ENCODE measurements at regions not wholly inside any gene's neighbourhood (a gene's known extent, or its start where the extent isn't known, plus 50 kb on each side); places are given as distances from the start of the nearest gene placed in this dataset.

- no peaks in the 10 kb centered on the region for H4K20me1 ChIP-seq (ENCODE audit: insufficient read depth, low read length)
- ATAC-seq (ENCODE audit: low read depth) (no peak), DNase-seq (no peak)
- no peaks in the 10 kb centered on the region for H3K36me3 ChIP-seq (ENCODE audit: control insufficient read depth, insufficient read depth, low read length)
- WGBS, 2 experiments (ENCODE audit: extremely low coverage in 2 of 2, insufficient read length in 1 of 2): 69% methylated on average over 2 of the region's 2 CpGs; no CpG with 5 or more reads in 1 of the 2 experiments
- no peak overlapping the region for H2BK20ac ChIP-seq (ENCODE audit: low read depth, low read length)
- no TSS peak for BruUV-seq (replicated peaks)
- intact Hi-C loops (cut with micrococcal nuclease) (no loop called here), in situ Hi-C loops (cut with MboI; ENCODE audit: low sequenced_read_pairs) (no loop called here), dilution Hi-C loops (cut with HindIII; ENCODE audit: low sequenced_read_pairs, unreplicated experiment) (no loop called here)
- H3K9me1 ChIP-seq (ENCODE audit: insufficient read depth, low read length): no peaks in the 10 kb centered on the region
- no peaks in the 10 kb centered on the region for H3K4me1 ChIP-seq (ENCODE audit: control insufficient read depth, insufficient read depth, low read length)
- H4K5ac ChIP-seq (ENCODE audit: low read depth, low read length): no peak overlapping the region
- H2AK5ac ChIP-seq (ENCODE audit: low read depth, low read length): no peak overlapping the region
- H3K4ac ChIP-seq (ENCODE audit: low read depth, low read length): no peak overlapping the region
- 0 out of 2 replicates have a peak, but pooled peaks cover 2% of the 10 kb centered on the region for H3K9me3 ChIP-seq (ENCODE audit: control insufficient read depth, insufficient read depth, low read length)
- H3K56ac ChIP-seq (ENCODE audit: extremely low read depth, insufficient read depth, low read length): no peak overlapping the region
- ChIA-PET CTCF (no interaction called here), POLR2A (ENCODE audit: unreplicated experiment) (no interaction called here)
- H4K91ac ChIP-seq (ENCODE audit: insufficient read depth, low read depth, low read length): no peak overlapping the region
- no peak overlapping the region for H4K8ac ChIP-seq (ENCODE audit: low read depth in 2 of 2, low read length in 2 of 2)
- no peak overlapping the region for H2BK120ac ChIP-seq (ENCODE audit: low read depth, low read length)
- no peaks in the 10 kb centered on the region for H3K79me1 ChIP-seq (ENCODE audit: low read depth in 1 of 2, low read length in 2 of 2)
- H2AFZ ChIP-seq (replicated peaks; ENCODE audit: low read length, poor library complexity): no peak overlapping the region
- no peak overlapping the region for H3K4me2 ChIP-seq (ENCODE audit: low read depth, low read length)
- H3K4me3 ChIP-seq (ENCODE audit: insufficient read depth, low read depth, low read length): no peak overlapping the region
- no peak overlapping the region for H2BK15ac ChIP-seq (ENCODE audit: low read depth, low read length)
- no peak overlapping the region for H3K9ac ChIP-seq (ENCODE audit: low read depth, low read length)
- no peak overlapping the region for H3K14ac ChIP-seq (replicated peaks; ENCODE audit: low read depth, low read length)
- no peak overlapping the region for H3K27ac ChIP-seq (ENCODE audit: insufficient read depth, low read length)
- H3K27me3 ChIP-seq (ENCODE audit: control insufficient read depth, insufficient read depth, low read length): no peaks in the 10 kb centered on the region
- H3K18ac ChIP-seq (ENCODE audit: low read depth, low read length): no peak overlapping the region
- no peak overlapping the region for H2AK9ac ChIP-seq (replicated peaks; ENCODE audit: low read depth, low read length, poor library complexity)
- TF ChIP-seq RAD21 (IDR thresholded peaks at IDR 0.05; ENCODE audit: low read length): no peak
- TF ChIP-seq BHLHE40 (IDR thresholded peaks at IDR 0.05; ENCODE audit: low read depth, low read length): no peak
- no peak for TF ChIP-seq CTCF (conservative IDR thresholded peaks at IDR 0.05; ENCODE audit: low read depth, low read length)
- TF ChIP-seq NFE2L2 (IDR thresholded peaks at IDR 0.05; ENCODE audit: low read depth, low read length): no peak
- no peak for TF ChIP-seq USF2 (IDR thresholded peaks at IDR 0.05; ENCODE audit: low read depth, low read length)
- no peak for TF ChIP-seq CHD1 (IDR thresholded peaks at IDR 0.05; ENCODE audit: low read depth, low read length)
- no peak for TF ChIP-seq CEBPB (IDR thresholded peaks at IDR 0.05; ENCODE audit: low read depth, low read length)
- TF ChIP-seq MAFK (IDR thresholded peaks at IDR 0.05; ENCODE audit: low read depth, low read length): no peak
- TF ChIP-seq RFX5 (IDR thresholded peaks at IDR 0.05; ENCODE audit: low read depth, low read length): no peak
- H2BK5ac ChIP-seq (ENCODE audit: low read depth, low read length, poor library complexity, severe bottlenecking): no peak overlapping the region
- H3K23ac ChIP-seq (ENCODE audit: low read depth, low read length): no peak overlapping the region
Measured at GRCh38 chr4:65234061-65234460, 436.2 kb downstream of the EPHA5 start.

Data from IMR-90 (cell line).